SK-N-SH treated with all-trans-retinoic acid at 6 μM for 48 hours (cell line): ENCODE measurements at regions not wholly inside any gene's neighbourhood (a gene's known extent, or its start where the extent isn't known, plus 50 kb on each side); places are given as distances from the start of the nearest gene placed in this dataset.

Experiments used
- ATAC-seq: fragments of 200-7000 bp; cut with Tn5 transposase; 3 replicates; pipeline ENCODE4 v1.9.1; 2020; ENCODE audit warnings: mild to moderate bottlenecking, moderate library complexity
- ARNTL ChIP-seq: fragments of 450-650 bp; formaldehyde crosslinking; IDR thresholded peaks from 2 replicates; pipeline ENCODE4 v1.5.0; 2020; ENCODE audit warnings: low read depth, mild to moderate bottlenecking, moderate library complexity, borderline replicate concordance
- BACH2 ChIP-seq: fragments of 250-450 bp; sonication (Bioruptor Pico); IDR thresholded peaks from 2 replicates; pipeline ENCODE4 v1.9.0; 2021; ENCODE audit warnings: mild to moderate bottlenecking, borderline replicate concordance
- CSDC2 ChIP-seq: fragments of 250-450 bp; sonication (Bioruptor Pico); IDR thresholded peaks from 2 replicates; pipeline ENCODE4 v1.5.0; 2020; ENCODE audit warnings: mild to moderate bottlenecking, moderate library complexity
- ESRRG ChIP-seq: fragments of 250-450 bp; sonication (Bioruptor Pico); IDR thresholded peaks from 2 replicates; pipeline ENCODE4 v1.6.1; 2021; ENCODE audit warnings: mild to moderate bottlenecking
- ISL1 ChIP-seq: fragments of 250-450 bp; sonication (Bioruptor Pico); IDR thresholded peaks from 2 replicates; pipeline ENCODE4 v2.1.2; 2022; ENCODE audit warnings: mild to moderate bottlenecking, moderate library complexity
- OSR1 ChIP-seq: fragments of 250-450 bp; sonication (Bioruptor Pico); IDR thresholded peaks from 2 replicates; pipeline ENCODE4 v1.8.0; 2022; ENCODE audit warnings: moderate library complexity, mild to moderate bottlenecking, inconsistent platforms
- PPARA ChIP-seq: fragments of 250-450 bp; sonication (Bioruptor Pico); IDR thresholded peaks from 2 replicates; pipeline ENCODE4 v1.5.0; 2020; ENCODE audit warnings: mild to moderate bottlenecking, borderline replicate concordance
- RARB ChIP-seq: fragments of 250-450 bp; sonication (Bioruptor Pico); IDR thresholded peaks from 2 replicates; pipeline ENCODE4 v1.8.0; 2021; ENCODE audit warnings: mild to moderate bottlenecking, moderate library complexity
- SNAI2 ChIP-seq: fragments of 250-450 bp; sonication (Bioruptor Pico); IDR thresholded peaks from 2 replicates; pipeline ENCODE4 v1.5.0; 2020; ENCODE audit warnings: mild to moderate bottlenecking, moderate library complexity
- TCF4 ChIP-seq: fragments of 250-450 bp; sonication (Bioruptor Pico); IDR thresholded peaks from 2 replicates; pipeline ENCODE4 v1.8.0; 2021; ENCODE audit warnings: mild to moderate bottlenecking, moderate library complexity, borderline replicate concordance
- TOX ChIP-seq: fragments of 250-450 bp; sonication (Bioruptor Pico); IDR thresholded peaks from 2 replicates; pipeline ENCODE4 v1.8.0; 2021; ENCODE audit warnings: mild to moderate bottlenecking, moderate library complexity, borderline replicate concordance
- ZC3H10 ChIP-seq: fragments of 250-450 bp; sonication (Bioruptor Pico); IDR thresholded peaks from 2 replicates; pipeline ENCODE4 v1.5.1; 2021; ENCODE audit warnings: mild to moderate bottlenecking, moderate library complexity
- ZFP3 ChIP-seq: fragments of 250-450 bp; sonication (Bioruptor Pico); IDR thresholded peaks from 2 replicates; pipeline ENCODE4 v1.5.0; 2020; ENCODE audit warnings: mild to moderate bottlenecking, moderate library complexity
- ZFP30 ChIP-seq: fragments of 450-650 bp; formaldehyde crosslinking; IDR thresholded peaks from 2 replicates; pipeline ENCODE4 v1.5.0; 2022; ENCODE audit warnings: mild to moderate bottlenecking, moderate library complexity
- ZNF565 ChIP-seq: fragments of 450-650 bp; formaldehyde crosslinking; conservative IDR thresholded peaks from 2 replicates; pipeline ENCODE4 v1.5.0; 2020; ENCODE audit warnings: low read depth, mild to moderate bottlenecking, moderate library complexity
- ZNF70 ChIP-seq: fragments of 450-650 bp; formaldehyde crosslinking; IDR thresholded peaks from 2 replicates; pipeline ENCODE4 v1.5.0; 2020; ENCODE audit warnings: mild to moderate bottlenecking, moderate library complexity
- TF ChIP-seq, protein P1 (sequence below): fragments of 250-450 bp; sonication (Bioruptor Pico); IDR thresholded peaks from 2 replicates; pipeline ENCODE4 v1.5.0; 2020; ENCODE audit warnings: mild to moderate bottlenecking, moderate library complexity
- TF ChIP-seq, protein P2 (sequence below): fragments of 250-450 bp; sonication (Bioruptor Pico); IDR thresholded peaks from 2 replicates; pipeline ENCODE4 v1.5.1; 2021; ENCODE audit warnings: mild to moderate bottlenecking, moderate library complexity
- TF ChIP-seq, protein P3 (sequence below): fragments of 250-450 bp; sonication (Bioruptor Pico); IDR thresholded peaks from 2 replicates; pipeline ENCODE4 v1.8.0; 2020; ENCODE audit warnings: mild to moderate bottlenecking, moderate library complexity, borderline replicate concordance
- TF ChIP-seq, protein P4 (sequence below): fragments of 250-450 bp; sonication (Bioruptor Pico); IDR thresholded peaks from 2 replicates; pipeline ENCODE4 v1.5.1; 2020; ENCODE audit warnings: low read depth, mild to moderate bottlenecking, moderate library complexity

DNA sequence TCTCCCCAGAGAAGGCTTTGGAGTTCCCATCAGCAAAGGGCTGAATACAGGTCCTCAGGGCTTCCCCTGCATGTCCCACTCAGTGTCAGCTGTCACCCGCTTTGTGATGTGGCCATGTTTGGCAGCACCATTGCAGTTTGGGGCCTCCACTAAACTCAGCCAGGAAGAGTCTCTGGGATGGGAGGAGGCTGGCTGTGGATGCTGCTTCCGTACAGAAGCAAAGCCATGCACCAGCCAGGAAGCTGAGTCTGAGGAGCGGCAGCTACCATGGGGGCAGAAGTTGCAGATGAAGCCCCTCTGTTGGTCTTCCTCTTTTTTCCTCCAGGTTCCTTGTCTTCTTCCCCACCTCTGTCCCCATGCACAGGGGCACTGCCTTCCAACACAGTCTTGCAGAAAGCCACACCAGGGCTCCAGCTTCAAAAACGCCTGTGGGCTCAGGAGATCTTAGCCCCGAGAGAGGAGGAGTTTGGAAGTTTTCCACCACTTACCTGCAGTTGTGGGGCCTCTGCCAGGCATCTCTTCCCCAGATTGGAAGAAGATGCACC is 416.8 kb downstream of the NPHP4 start:
- TF ChIP-seq TOX (CRISPR knock-in tag), result no peak
- no peak for TF ChIP-seq ZFP3 (CRISPR knock-in tag)
- no peak for TF ChIP-seq SNAI2 (CRISPR knock-in tag)
- no peak for ATAC-seq

DNA sequence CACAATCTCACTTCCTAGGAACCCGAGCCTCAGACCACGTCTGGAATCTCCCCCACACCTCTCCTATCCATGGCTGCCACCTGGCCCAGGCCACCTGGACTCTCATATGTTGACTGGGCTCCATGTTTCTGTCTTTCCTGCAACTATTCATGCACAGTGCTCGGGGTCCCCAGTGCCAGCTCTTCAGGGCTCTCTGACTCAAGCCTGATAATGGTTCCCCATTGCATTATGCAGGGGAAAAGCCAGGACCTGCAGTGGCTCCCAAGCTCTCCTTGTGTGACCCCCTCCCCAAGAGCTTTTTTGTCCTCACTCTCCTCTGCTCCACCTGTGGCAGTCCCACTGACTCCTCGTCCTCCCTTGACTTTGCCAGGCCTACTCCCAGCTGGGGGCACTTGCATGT is 417.6 kb downstream of the NPHP4 start:
- TF ChIP-seq SNAI2 (CRISPR knock-in tag), result no peak
- no peak for TF ChIP-seq ZC3H10
- TF ChIP-seq ISL1, result no peak
- TF ChIP-seq ARNTL, result no peak
- no peak for TF ChIP-seq BACH2 (CRISPR knock-in tag)
- no peak for TF ChIP-seq ZNF565 (CRISPR knock-in tag)
- no peak for TF ChIP-seq ZFP3 (CRISPR knock-in tag)
- no peak for TF ChIP-seq ZNF70 (CRISPR knock-in tag)
- TF ChIP-seq, protein P1, sequence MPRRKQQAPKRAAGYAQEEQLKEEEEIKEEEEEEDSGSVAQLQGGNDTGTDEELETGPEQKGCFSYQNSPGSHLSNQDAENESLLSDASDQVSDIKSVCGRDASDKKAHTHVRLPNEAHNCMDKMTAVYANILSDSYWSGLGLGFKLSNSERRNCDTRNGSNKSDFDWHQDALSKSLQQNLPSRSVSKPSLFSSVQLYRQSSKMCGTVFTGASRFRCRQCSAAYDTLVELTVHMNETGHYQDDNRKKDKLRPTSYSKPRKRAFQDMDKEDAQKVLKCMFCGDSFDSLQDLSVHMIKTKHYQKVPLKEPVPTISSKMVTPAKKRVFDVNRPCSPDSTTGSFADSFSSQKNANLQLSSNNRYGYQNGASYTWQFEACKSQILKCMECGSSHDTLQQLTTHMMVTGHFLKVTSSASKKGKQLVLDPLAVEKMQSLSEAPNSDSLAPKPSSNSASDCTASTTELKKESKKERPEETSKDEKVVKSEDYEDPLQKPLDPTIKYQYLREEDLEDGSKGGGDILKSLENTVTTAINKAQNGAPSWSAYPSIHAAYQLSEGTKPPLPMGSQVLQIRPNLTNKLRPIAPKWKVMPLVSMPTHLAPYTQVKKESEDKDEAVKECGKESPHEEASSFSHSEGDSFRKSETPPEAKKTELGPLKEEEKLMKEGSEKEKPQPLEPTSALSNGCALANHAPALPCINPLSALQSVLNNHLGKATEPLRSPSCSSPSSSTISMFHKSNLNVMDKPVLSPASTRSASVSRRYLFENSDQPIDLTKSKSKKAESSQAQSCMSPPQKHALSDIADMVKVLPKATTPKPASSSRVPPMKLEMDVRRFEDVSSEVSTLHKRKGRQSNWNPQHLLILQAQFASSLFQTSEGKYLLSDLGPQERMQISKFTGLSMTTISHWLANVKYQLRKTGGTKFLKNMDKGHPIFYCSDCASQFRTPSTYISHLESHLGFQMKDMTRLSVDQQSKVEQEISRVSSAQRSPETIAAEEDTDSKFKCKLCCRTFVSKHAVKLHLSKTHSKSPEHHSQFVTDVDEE (CRISPR knock-in tag), result no peak
- TF ChIP-seq, protein P2, sequence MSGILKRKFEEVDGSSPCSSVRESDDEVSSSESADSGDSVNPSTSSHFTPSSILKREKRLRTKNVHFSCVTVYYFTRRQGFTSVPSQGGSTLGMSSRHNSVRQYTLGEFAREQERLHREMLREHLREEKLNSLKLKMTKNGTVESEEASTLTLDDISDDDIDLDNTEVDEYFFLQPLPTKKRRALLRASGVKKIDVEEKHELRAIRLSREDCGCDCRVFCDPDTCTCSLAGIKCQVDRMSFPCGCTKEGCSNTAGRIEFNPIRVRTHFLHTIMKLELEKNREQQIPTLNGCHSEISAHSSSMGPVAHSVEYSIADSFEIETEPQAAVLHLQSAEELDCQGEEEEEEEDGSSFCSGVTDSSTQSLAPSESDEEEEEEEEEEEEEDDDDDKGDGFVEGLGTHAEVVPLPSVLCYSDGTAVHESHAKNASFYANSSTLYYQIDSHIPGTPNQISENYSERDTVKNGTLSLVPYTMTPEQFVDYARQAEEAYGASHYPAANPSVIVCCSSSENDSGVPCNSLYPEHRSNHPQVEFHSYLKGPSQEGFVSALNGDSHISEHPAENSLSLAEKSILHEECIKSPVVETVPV (CRISPR knock-in tag), result no peak
- no peak for TF ChIP-seq RARB (CRISPR knock-in tag)
- TF ChIP-seq ESRRG, result no peak
- TF ChIP-seq CSDC2, result no peak
- no peak for ATAC-seq

DNA sequence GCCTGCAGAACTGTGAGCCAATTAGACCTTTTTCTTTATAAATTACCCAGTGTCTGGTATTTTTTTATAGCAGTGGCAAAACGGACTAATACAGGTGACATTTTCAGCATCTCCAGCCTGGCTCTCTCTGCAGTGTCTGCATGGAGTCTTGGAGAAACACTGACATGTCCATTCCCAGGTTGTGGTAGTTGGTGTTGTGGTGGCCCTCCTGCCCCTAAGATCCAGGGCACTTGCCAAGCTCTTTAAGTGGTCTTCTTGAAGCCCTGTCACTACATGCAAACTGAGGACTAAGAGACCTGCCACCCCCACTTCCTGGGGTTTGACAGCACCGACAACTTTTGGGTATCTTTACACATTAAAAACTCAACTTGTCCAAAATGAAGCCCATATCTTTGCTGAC is 419.4 kb downstream of the NPHP4 start:
- no peak for TF ChIP-seq TCF4 (CRISPR knock-in tag)
- TF ChIP-seq TOX (CRISPR knock-in tag), result no peak
- no peak for TF ChIP-seq ZNF70 (CRISPR knock-in tag)
- no peak for TF ChIP-seq ZFP30
- TF ChIP-seq BACH2 (CRISPR knock-in tag), result no peak
- no peak for TF ChIP-seq ARNTL
- no peak for TF ChIP-seq OSR1
- TF ChIP-seq ZFP3 (CRISPR knock-in tag), result no peak
- TF ChIP-seq PPARA (CRISPR knock-in tag), result no peak
- TF ChIP-seq, protein P3, sequence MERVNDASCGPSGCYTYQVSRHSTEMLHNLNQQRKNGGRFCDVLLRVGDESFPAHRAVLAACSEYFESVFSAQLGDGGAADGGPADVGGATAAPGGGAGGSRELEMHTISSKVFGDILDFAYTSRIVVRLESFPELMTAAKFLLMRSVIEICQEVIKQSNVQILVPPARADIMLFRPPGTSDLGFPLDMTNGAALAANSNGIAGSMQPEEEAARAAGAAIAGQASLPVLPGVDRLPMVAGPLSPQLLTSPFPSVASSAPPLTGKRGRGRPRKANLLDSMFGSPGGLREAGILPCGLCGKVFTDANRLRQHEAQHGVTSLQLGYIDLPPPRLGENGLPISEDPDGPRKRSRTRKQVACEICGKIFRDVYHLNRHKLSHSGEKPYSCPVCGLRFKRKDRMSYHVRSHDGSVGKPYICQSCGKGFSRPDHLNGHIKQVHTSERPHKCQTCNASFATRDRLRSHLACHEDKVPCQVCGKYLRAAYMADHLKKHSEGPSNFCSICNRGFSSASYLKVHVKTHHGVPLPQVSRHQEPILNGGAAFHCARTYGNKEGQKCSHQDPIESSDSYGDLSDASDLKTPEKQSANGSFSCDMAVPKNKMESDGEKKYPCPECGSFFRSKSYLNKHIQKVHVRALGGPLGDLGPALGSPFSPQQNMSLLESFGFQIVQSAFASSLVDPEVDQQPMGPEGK (CRISPR knock-in tag), result no peak
- TF ChIP-seq ZC3H10, result no peak
- TF ChIP-seq SNAI2 (CRISPR knock-in tag), result no peak
- TF ChIP-seq ZNF565 (CRISPR knock-in tag), result no peak
- TF ChIP-seq ISL1, result no peak
- TF ChIP-seq CSDC2, result no peak
- TF ChIP-seq, protein P4, sequence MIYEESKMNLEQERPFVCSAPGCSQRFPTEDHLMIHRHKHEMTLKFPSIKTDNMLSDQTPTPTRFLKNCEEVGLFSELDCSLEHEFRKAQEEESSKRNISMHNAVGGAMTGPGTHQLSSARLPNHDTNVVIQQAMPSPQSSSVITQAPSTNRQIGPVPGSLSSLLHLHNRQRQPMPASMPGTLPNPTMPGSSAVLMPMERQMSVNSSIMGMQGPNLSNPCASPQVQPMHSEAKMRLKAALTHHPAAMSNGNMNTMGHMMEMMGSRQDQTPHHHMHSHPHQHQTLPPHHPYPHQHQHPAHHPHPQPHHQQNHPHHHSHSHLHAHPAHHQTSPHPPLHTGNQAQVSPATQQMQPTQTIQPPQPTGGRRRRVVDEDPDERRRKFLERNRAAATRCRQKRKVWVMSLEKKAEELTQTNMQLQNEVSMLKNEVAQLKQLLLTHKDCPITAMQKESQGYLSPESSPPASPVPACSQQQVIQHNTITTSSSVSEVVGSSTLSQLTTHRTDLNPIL (CRISPR knock-in tag), result no peak

DNA sequence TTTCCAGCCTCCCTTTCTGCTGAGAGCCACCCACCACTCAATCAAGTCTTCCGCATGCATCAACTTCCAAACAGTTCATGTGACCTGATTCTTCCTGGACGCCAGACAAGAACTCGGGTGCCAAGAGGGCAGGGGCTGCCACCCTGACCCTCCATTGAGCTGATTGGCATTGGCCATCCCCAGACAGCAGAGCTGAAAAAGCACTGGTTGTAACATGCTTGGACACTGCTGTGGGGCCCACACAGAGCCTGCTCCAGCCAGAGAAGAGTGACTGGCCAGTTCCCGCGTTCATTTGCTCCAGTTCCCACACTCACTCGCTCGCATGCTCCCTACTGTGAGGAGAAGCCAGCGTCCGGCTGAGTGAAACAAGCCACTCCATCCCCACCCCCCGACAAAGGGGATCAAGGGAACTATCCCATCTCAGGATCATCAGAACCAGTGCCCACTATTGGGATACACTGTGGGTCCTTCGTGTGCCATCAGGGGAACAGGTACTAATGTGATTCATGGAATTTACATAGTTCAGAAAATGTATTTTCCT is 420.3 kb downstream of the NPHP4 start:
- no peak for ATAC-seq
- TF ChIP-seq ZFP3 (CRISPR knock-in tag), result no peak
- no peak for TF ChIP-seq CSDC2
- no peak for TF ChIP-seq SNAI2 (CRISPR knock-in tag)
- TF ChIP-seq RARB (CRISPR knock-in tag), result no peak
- TF ChIP-seq, protein P1 (CRISPR knock-in tag), result no peak
- no peak for TF ChIP-seq TCF4 (CRISPR knock-in tag)
- no peak for TF ChIP-seq ZFP30
- TF ChIP-seq ZNF565 (CRISPR knock-in tag), result no peak

More for the DNA sequence above, 419.4 kb downstream of the NPHP4 start:
- no peak for ATAC-seq
